ENCODE measurements at regions not wholly inside any gene's neighbourhood (a gene's known extent, or its start where the extent isn't known, plus 50 kb on each side); places are given as distances from the start of the nearest gene placed in this dataset.
"Not testable (repeated sequence)": the region's sequence is repeated elsewhere in the genome, so short reads cannot be mapped to it uniquely, and the experiment has no call there.

GRCh38 chr7:65193334-65194058 lies 180.2 kb upstream of the ZNF92 start:
- intact Hi-C loops (cut with micrococcal nuclease); ATAC-seq; DNase-seq: not testable (repeated sequence)

- DNase-seq; intact Hi-C loops (cut with micrococcal nuclease); ATAC-seq: not testable (repeated sequence)
These were observed 170.6 kb upstream of the ERV3-1 start for GRCh38 chr7:65177041-65177440.

- intact Hi-C loops (cut with micrococcal nuclease); DNase-seq; ATAC-seq: not testable (repeated sequence)
These were observed 143.6 kb upstream of the ERV3-1 start for GRCh38 chr7:65150105-65150504.

GRCh38 chr7:65146118-65146914 lies 139.8 kb upstream of the ERV3-1 start:
- ATAC-seq; intact Hi-C loops (cut with micrococcal nuclease); DNase-seq: not testable (repeated sequence)

- ATAC-seq; DNase-seq; intact Hi-C loops (cut with micrococcal nuclease): not testable (repeated sequence)
These were observed 139.2 kb upstream of the ERV3-1 start for GRCh38 chr7:65145710-65146109.

- intact Hi-C loops (cut with micrococcal nuclease); DNase-seq; ATAC-seq: not testable (repeated sequence)
These were observed 138.5 kb upstream of the ERV3-1 start for GRCh38 chr7:65145008-65145407.

- ATAC-seq; intact Hi-C loops (cut with micrococcal nuclease); DNase-seq: not testable (repeated sequence)
These were observed 138.1 kb upstream of the ERV3-1 start for GRCh38 chr7:65144557-65144956.

GRCh38 chr7:65144119-65144518 lies 137.6 kb upstream of the ERV3-1 start:
- intact Hi-C loops (cut with micrococcal nuclease); DNase-seq; ATAC-seq: not testable (repeated sequence)

GRCh38 chr7:65141894-65142293 lies 135.4 kb upstream of the ERV3-1 start:
- not testable (repeated sequence) for ATAC-seq, DNase-seq

GRCh38 chr7:65141405-65141778 lies 134.9 kb upstream of the ERV3-1 start:
- intact Hi-C loops (cut with micrococcal nuclease); ATAC-seq: not testable (repeated sequence)
- peak; percentile 20 for DNase-seq

More at GRCh38 chr7:65141894-65142293, 135.4 kb upstream of the ERV3-1 start:
- intact Hi-C loops (cut with micrococcal nuclease) = not testable (repeated sequence)

GRCh38 chr7:65140543-65141404 lies 134.3 kb upstream of the ERV3-1 start:
- intact Hi-C loops (cut with micrococcal nuclease); ATAC-seq; DNase-seq: not testable (repeated sequence)

GRCh38 chr7:65136850-65137249 lies 130.4 kb upstream of the ERV3-1 start:
- intact Hi-C loops (cut with micrococcal nuclease); ATAC-seq; DNase-seq: not testable (repeated sequence)

GRCh38 chr7:65133087-65133486 lies 126.6 kb upstream of the ERV3-1 start:
- intact Hi-C loops (cut with micrococcal nuclease); ATAC-seq; DNase-seq: not testable (repeated sequence)

GRCh38 chr7:65132256-65132655 lies 125.8 kb upstream of the ERV3-1 start:
- DNase-seq; ATAC-seq; intact Hi-C loops (cut with micrococcal nuclease): not testable (repeated sequence)

GRCh38 chr7:65127364-65127763 lies 120.9 kb upstream of the ERV3-1 start:
- ATAC-seq; DNase-seq; intact Hi-C loops (cut with micrococcal nuclease): not testable (repeated sequence)

GRCh38 chr7:65124600-65124999 lies 118.1 kb upstream of the ERV3-1 start:
- ATAC-seq; intact Hi-C loops (cut with micrococcal nuclease); DNase-seq: not testable (repeated sequence)

- intact Hi-C loops (cut with micrococcal nuclease); DNase-seq; ATAC-seq: not testable (repeated sequence)
These were observed 99.2 kb upstream of the ERV3-1 start for GRCh38 chr7:65105650-65106203.

- ATAC-seq; DNase-seq; intact Hi-C loops (cut with micrococcal nuclease): not testable (repeated sequence)
These were observed 94.0 kb upstream of the ERV3-1 start for GRCh38 chr7:65100499-65100898.
